GM12873 (cell line): ENCODE measurements at regions not wholly inside any gene's neighbourhood (a gene's known extent, or its start where the extent isn't known, plus 50 kb on each side); places are given as distances from the start of the nearest gene placed in this dataset.

ENCODE experiments used
- CTCF ChIP-seq: IDR thresholded peaks from 2 replicates; pipeline ENCODE4 v1.5.1; 2012; ENCODE audit warnings: low read depth, mild to moderate bottlenecking, moderate library complexity, low read length, control low read depth; ENCODE audit not compliant: insufficient read depth; ENCODE audit errors: missing control alignments

DNA sequence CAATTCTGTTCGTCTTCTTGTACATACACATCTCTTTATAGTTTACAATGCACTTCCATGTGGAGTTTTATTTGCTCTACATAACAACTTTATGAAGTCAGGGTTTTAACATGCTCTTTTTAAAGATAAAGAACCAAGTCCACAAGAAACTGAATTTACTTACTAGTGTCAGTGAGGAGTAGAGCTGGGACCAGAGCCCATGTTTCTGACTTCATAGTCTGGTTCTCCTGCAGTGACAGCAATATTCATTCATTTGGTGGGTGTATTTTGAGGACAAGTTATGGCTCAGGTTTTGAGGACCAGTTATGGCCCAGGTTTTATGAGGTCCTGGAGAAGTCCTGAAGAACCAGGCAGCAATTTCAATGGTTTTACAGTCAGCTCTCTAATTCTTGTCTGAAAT, 481.9 kb upstream of the TNC start:
- TF ChIP-seq CTCF: no peak

- no peak for TF ChIP-seq CTCF
Measured at GRCh38 chr9:115601434-115601833, 483.5 kb upstream of the TNC start.

- TF ChIP-seq CTCF: no peak
Measured at GRCh38 chr9:115604831-115605483, 487.0 kb upstream of the TNC start.

GRCh38 chr9:115606838-115607237, 488.9 kb upstream of the TNC start:
- no peak for TF ChIP-seq CTCF

DNA sequence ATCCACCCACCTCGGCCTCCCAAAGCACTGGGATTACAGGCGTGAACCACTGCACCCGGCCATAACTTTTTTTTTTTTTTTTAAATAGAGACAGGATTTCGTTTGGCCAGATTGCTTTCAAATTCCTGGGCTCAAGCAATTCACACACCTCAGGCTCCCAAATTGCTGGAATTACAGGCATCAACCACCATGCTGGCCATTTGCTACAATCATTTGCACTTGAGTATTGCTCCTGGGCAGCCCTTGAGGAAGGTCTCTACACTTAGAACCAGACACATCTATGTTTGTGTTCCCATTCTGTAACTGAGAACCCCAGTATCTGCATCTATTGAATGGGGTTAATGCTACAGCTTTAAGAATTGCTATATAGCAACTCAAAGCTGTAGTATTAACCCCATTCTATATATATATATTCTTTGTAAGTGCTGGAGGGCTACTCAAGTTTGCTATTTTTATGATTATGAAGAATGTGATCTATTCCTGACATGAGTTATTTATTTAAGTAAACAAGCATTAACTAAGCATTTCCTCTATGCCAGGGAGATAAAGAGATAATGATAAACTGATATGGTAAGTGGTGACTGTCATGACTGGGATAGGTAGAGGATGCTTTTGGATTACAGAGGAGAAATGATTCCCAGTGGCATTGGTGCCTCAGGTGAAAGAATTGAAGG, 496.5 kb upstream of the TNC start:
- no peak for TF ChIP-seq CTCF

DNA sequence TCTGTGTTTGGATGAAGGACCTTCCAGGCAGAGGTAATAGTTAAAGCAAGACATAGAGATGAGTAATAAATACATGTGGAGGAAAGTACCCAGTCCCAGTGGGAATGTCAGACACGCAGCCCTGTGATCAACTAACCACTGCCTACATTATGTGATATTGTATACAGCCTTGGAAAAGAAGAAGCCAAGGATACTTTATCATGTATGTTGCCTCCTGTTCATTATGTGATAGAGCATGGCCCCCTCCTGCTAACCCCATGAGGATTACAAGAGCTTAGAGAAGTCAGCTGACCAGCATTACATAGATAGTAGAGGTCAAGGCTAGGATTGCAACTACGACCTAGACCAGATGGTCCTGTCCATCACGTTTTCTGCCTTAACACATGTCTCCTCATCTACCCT, 497.0 kb upstream of the TNC start:
- TF ChIP-seq CTCF: no peak

DNA sequence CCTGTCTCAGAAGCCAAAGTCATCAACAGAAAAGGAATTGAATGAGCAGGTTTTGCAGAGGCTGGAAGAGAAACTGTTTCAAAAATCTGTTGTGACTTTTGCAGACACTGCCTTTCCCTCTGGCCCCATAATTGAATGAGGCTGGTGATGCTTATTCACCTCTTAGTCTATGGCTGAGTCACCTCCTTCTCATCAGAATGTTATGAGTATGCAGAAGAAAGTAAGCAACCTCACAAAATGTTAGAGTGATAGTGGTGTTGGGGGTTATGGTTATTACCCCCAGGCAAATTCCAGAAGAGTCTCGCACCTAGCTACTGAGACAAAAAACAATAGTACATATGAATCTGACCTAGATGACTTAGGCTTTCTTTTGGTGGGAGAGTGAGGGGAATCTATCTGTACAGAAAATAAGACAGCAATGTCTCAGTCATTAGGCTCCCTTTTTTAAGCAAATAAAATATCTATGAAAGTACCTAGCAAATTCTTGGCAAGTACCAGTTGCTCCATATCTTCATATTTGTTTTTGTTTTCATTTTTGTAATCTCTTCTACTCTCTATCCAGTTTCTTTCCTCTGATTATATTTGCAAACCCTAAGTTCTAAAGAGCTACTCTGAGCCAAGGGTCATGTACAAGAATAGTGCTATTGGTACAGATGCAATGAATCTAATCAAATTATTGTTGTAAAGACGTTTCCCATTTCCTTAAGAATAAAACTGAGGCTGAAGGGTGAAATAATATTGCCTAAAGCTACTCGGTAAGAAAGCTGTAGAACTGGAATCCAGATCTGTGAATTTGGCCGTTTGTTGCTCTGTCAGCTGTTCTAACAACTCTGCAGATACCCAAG, 498.1 kb upstream of the TNC start:
- no peak for TF ChIP-seq CTCF
